GM21717 (cell line): ENCODE measurements at regions not wholly inside any gene's neighbourhood (a gene's known extent, or its start where the extent isn't known, plus 50 kb on each side); places are given as distances from the start of the nearest gene placed in this dataset.

Experiments
- ATAC-seq: cut with Tn5 transposase; IDR thresholded peaks from one replicate; pipeline ENCODE4 v1.9.1; 2021; ENCODE audit warnings: mild to moderate bottlenecking, moderate library complexity; ENCODE audit not compliant: unreplicated experiment

DNA sequence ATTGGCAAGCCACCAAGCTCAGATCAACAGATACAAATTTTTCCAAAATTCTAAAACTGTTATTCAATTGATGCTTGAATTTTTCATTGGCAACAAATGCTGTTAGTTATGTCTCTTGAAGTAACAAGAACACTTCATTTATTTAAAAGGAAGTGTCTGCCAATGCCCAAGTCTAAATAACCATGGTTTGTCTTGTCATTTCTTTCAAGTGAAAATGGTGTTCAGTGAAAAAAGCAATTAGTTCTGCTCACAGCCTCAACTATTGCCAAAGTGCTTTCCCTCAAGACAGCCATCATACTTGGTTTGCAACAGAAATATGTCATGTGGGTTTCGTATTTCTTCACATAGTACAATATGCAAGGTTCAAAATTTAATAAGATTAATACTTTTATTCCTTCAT, 312.6 kb upstream of the LMCD1 start:
- no peak for ATAC-seq

DNA sequence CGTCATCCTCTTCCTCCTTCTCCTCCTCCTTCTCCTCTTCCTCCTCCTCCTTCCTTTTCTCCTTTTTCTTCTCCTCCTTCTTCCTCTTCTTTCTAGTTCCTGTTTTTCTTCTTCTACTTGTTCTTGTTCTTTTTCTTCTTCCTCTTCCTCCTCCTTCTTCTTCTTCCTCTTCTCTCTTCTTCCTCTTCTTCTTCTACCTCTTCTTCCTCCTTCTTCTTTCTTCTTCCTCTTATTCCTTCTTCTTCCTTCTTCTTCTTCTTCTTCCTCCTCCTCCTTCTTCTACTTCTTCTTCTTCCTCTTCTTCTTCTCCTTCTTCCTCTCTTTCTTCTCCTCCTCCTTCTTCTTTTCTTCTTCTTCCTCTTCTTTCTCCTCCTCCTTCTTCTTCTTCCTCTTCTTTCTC, 310.2 kb upstream of the LMCD1 start:
- no peak for ATAC-seq

DNA sequence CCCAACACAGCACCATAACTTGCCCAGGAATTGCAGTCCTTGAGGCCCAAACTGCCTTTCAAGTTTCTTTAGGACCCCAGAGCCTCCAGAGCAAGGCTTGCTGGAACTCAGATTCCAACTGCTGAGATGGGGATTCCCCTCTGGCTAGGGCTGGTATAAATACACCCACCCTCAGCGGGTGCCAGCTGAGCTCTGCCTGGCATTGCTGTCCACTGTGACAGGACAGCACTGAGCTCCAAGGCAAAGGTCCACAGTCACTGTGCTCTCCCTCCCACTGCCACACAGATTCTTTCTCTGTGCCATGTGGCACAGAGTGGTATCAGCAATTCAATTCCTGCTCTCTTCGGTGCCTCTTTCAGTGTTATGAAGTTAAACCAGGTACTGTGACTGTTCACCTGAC, 304.2 kb upstream of the LMCD1 start:
- no peak for ATAC-seq

GRCh38 chr3:8198605-8199004, 303.0 kb upstream of the LMCD1 start:
- ATAC-seq = no peak

DNA sequence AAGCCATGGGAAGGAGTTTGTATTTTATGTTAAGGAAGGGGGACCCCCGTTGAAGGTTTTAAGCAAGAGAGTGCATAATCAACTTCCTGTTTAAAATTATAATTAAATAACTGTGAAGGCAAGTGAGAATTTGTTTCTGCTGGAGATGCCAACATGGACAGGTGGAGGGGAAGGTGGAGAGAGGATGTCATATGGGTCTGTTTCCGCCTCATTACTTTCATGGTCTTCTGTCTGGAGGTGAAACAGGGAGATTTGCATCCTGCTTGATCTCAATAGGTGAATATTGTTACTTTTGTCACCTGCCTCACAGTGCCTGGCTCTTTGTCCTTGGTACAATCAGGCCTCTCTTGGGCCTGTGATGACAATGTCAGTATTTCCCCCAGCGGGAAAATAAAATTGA, 300.6 kb upstream of the LMCD1 start:
- ATAC-seq = no peak

GRCh38 chr3:8201886-8202285, 299.7 kb upstream of the LMCD1 start:
- ATAC-seq = no peak

GRCh38 chr3:8204331-8204730, 297.3 kb upstream of the LMCD1 start:
- ATAC-seq = no peak

DNA sequence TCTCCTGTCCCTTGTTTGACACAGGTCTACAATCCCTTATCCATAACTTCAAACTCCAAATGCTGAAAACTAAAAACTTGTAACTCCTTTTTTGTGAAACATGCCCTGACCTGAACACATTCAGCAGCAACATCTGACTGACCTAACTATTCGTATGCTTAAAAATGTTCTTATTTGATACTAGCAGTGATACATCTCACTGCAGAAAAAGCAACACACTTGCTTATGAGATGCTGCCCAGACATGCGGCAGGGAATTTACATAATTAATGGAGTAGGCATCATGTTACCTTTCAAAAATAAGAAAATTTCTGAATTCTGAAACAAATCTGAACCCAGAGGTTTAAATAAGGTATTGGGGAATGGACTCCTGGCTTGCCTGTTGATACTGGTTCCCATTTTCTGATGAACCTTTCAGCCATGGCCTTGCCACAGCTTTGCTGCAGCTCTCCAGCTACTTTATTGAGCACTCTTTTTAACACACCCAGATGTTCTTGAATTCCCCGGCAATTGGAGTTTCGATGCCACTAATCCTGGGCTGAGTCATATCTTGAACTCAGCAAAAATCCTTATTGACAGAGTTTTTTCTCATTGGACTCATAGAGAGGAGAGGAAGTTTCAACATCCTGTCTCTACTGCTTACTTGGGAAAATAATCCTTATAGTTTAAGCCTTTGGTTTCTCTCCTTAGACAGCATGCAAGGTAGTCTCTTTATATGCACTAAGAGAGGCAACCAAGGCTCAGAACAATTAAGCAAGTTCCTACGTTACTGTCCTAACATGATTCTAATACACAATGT, 296.6 kb upstream of the LMCD1 start:
- no peak for ATAC-seq

- ATAC-seq = no peak
Observed at GRCh38 chr3:8205881-8206280, 295.7 kb upstream of the LMCD1 start.

DNA sequence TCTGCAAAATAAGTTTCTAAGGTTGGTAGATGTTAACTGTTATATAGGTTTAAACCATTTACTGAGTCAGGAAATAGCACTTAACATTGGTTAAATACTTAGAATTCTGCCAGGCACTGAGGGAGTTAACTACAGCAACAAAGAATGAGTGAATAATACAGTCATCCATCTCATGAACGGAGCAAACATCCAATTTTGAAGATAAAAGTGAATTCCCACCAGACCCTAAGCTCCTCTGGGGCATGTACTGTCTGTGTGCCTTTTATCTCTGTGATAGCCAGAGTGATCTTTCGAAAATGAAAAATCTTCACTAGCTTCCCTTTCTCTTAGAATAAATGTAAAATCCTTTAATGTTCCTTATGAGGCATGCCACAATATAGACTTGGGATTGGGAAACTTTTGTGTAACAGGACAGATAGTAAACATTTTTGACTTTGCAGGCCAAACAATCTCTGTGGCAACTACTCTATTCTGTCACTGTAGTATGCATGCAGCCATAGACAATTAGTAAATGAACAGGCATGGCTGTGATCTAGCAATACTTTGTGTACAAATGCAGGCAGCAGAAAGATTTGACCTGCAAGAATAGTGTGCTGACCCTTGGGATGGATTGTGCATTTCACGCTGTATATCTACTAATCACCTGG, 294.5 kb upstream of the LMCD1 start:
- no peak for ATAC-seq

GRCh38 chr3:8210882-8211341, 290.7 kb upstream of the LMCD1 start:
- ATAC-seq = no peak

GRCh38 chr3:8212794-8213193, 288.8 kb upstream of the LMCD1 start:
- ATAC-seq = no peak

DNA sequence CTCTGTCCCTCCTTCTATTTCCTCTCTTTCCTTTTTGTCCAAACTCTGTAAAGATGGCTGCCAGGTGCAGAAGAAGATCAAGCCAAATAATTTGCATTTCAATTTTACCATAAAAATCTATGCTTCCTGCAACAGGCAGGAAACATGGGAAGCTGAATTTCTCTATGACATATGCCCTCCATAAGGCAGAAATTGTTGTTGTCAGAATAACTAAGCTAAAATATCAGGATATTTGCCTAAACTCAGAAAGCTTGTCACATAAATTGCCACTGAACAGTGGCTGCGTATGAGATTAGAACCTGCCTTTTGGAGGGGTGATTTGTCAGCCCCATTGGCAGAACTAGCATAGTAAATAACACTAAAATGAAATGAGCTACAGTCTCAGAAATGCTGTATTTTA, 288.3 kb upstream of the LMCD1 start:
- no peak for ATAC-seq

DNA sequence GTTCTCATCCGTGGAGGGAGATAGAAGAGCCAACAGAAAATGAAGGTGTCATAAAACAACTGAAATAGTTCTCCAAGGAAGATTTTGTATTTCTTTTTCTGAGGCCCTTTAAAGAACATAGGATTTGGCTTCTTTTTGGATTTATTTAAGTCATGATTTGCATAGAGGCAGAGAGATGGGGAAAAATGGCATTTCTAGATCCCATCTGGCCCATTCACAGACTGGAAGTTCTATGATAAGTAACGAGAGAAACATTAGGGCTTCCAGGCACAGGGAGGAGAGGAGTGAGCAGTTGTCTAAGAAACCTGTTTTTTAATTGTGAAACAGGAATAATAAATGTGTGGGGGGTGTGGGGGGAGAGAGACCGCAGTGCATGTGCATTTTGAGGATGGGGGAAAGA, 285.8 kb upstream of the LMCD1 start:
- ATAC-seq = no peak

DNA sequence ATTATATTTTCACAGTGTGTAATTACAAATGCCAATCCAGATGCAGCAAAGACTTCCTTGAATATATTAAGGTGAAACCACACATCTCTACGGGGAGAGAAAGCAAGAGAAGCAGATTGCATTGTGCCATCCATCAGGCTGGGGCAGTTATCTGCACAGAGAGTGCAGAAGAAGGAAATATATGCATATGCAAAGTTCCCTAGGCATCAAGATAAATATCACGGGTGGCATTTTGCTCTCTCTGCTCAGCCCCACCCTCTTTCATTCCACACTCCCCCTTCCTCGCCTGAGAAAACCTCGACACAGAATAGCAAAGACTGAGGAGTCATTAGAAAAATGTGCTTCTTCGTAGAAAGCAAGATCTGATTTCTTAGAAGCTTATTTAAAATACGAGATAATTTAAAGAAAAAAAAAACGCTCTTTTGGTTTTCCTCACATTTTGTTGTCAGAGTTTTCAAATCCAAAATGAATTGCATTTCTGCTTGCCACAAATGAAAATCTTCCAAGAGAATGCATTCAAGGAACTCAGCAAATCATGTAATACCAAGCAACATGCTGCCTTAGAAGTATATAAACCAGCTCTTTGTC, 283.2 kb upstream of the LMCD1 start:
- ATAC-seq = no peak

DNA sequence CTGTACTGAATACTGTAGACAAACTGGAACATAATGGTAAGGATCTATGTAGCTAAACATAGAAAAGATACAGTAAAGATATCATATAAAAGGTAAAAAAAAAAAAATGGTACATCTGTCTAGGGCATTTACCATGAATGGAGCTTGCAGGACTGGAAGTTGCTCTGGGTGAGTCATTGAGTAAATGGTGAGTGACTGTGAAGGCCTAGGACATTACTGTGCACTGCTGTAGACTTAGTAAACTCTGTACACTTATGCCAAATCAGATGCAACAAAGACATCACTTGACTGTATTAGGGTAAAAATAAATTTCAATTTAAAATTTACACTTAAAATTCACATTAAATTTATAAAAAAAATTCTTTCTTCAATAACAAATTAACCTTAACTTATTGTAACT, 281.3 kb upstream of the LMCD1 start:
- ATAC-seq = no peak

DNA sequence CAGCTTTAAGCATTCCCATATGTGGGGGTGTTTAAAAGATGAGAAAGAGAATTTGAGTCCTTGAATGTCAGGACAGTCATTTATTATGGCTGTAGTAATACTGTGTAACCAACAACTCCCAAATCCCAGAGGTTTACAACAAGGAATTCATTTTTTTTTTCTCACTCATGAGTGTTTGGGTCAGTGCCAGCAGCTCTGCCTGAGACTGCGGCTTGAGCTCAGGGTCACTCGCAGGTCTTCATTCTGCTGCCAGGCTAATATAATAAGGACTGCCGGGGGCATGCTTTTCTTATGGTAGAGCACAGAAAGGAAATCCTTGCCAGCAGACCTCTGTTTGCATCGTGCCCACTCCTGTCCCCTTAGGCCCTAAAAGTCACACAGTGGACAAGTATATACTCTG, 277.9 kb upstream of the LMCD1 start:
- no peak for ATAC-seq

DNA sequence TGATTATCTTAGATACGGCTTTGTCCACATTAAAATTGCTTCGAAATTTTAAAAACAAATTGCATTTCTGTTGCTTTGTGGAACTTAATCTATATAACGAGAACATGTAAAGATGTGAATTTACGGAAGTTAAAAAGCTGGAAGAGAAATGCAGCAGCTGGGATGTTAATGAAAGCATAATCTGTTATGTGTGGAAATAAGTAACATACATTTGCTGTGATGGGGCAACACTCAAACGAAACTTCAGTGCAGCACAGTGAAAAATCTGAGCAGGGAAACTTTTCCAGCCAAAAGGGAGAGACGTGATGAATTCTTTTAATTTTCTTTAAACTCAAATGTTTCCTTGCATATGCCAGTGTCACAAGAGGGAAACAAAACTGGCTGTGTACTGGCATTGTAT, 276.7 kb upstream of the LMCD1 start:
- no peak for ATAC-seq

- ATAC-seq = no peak
Observed at GRCh38 chr3:8233938-8234337, 267.7 kb upstream of the LMCD1 start.

- ATAC-seq = no peak
Observed at GRCh38 chr3:8236264-8236663, 265.4 kb upstream of the LMCD1 start.

DNA sequence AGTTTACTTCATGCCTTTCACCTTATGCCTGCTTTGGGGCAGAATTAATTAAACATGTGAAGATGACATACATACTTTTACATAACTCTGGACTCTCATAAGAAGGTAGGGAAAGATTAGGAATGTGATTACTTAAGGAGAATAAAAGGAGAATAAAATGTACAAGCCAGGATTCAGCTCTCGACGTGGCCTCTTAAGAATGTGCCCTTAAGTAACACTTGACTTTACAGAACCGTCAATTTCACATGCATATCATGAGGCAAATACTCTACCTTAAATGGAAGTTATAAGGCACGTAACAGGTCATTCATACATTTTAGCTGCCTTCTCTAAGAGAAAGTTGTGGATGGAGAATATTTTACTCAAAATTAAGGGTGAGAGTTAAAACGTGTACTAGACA, 263.7 kb upstream of the LMCD1 start:
- ATAC-seq = no peak

GRCh38 chr3:8238432-8238831, 263.2 kb upstream of the LMCD1 start:
- ATAC-seq = no peak
